Iris pigment epithelial cell (primary cell): ENCODE measurements at regions not wholly inside any gene's neighbourhood (a gene's known extent, or its start where the extent isn't known, plus 50 kb on each side); places are given as distances from the start of the nearest gene placed in this dataset.

Experiments
- DNase-seq: peaks from one replicate; pipeline ENCODE4 v3.0.0-alpha.2; 2011; ENCODE audit warnings: low read depth

GRCh38 chr2:238688193-238689153 lies 159.4 kb upstream of the TWIST2 start:
- peak; percentile 18 for DNase-seq

- no peak for DNase-seq
Observed at GRCh38 chr2:238689331-238689730, 158.6 kb upstream of the TWIST2 start.

- DNase-seq, result no peak
Observed at GRCh38 chr2:238689871-238690389, 158.0 kb upstream of the TWIST2 start.

GRCh38 chr2:238690511-238690910 lies 157.4 kb upstream of the TWIST2 start:
- DNase-seq, result no peak

GRCh38 chr2:238691596-238692491 lies 156.0 kb upstream of the TWIST2 start:
- no peak for DNase-seq

- no peak for DNase-seq
Observed at GRCh38 chr2:238692562-238692961, 155.3 kb upstream of the TWIST2 start.

GRCh38 chr2:238693337-238694093 lies 154.4 kb upstream of the TWIST2 start:
- DNase-seq, result no peak

GRCh38 chr2:238694136-238694755 lies 153.6 kb upstream of the TWIST2 start:
- no peak for DNase-seq

- DNase-seq, result no peak
Observed at GRCh38 chr2:238694922-238695321, 153.0 kb upstream of the TWIST2 start.

- no peak for DNase-seq
Observed at GRCh38 chr2:238695538-238695937, 152.3 kb upstream of the TWIST2 start.

GRCh38 chr2:238696331-238696730 lies 151.6 kb upstream of the TWIST2 start:
- no peak for DNase-seq

- no peak for DNase-seq
Observed at GRCh38 chr2:238696786-238697185, 151.1 kb upstream of the TWIST2 start.

GRCh38 chr2:238697193-238698071 lies 150.5 kb upstream of the TWIST2 start:
- no peak for DNase-seq

GRCh38 chr2:238698072-238698352 lies 149.9 kb upstream of the TWIST2 start:
- no peak for DNase-seq

- no peak for DNase-seq
Observed at GRCh38 chr2:238698451-238699306, 149.2 kb upstream of the TWIST2 start.

GRCh38 chr2:238699307-238700116 lies 148.4 kb upstream of the TWIST2 start:
- DNase-seq, result no peak

- DNase-seq, result peak; percentile 78
Observed at GRCh38 chr2:238700117-238700457, 147.8 kb upstream of the TWIST2 start.

GRCh38 chr2:238700506-238701340 lies 147.2 kb upstream of the TWIST2 start:
- no peak for DNase-seq
